IMR-90 (cell line): ENCODE measurements at regions not wholly inside any gene's neighbourhood (a gene's known extent, or its start where the extent isn't known, plus 50 kb on each side); places are given as distances from the start of the nearest gene placed in this dataset.

Source experiments
- ATAC-seq: fragments of 200-7000 bp; cut with Tn5 transposase; 2 replicates; pipeline ENCODE4 v1.9.1; 2020; ENCODE audit warnings: low read depth, mild to moderate bottlenecking, moderate library complexity
- BruUV-seq: library from RNA; stranded (reverse); fragments of 400-500 nt; replicated peaks from 2 replicates; lab custom pipeline; 2021; lab: Mats Ljungman, UMichigan
- CTCF ChIA-PET: fragments of 300-600 bp; formaldehyde crosslinking; extraction: SDS; loops from one replicate; lab custom pipeline; 2021; ENCODE audit warnings: antibody characterized with exemption; lab: Yijun Ruan, JAX
- POLR2A ChIA-PET: fragments of 300-600 bp; sonication (Branson Sonifier 250); formaldehyde crosslinking; loops from one replicate; lab custom pipeline; 2022; ENCODE audit warnings: antibody characterized with exemption; ENCODE audit not compliant: unreplicated experiment; lab: Charles Lee
- DNase-seq: peaks from one replicate; pipeline ENCODE4 v3.0.0; 2013
- H2AFZ ChIP-seq: replicated peaks from 2 replicates; pipeline ENCODE3; 2013; ENCODE audit warnings: low read length, mild to moderate bottlenecking; ENCODE audit not compliant: poor library complexity
- H2AK5ac ChIP-seq: 2 replicates; pipeline ENCODE4 v1.6.1; 2013; ENCODE audit warnings: low read depth, low read length, inconsistent platforms
- H2AK9ac ChIP-seq: replicated peaks from 2 replicates; pipeline ENCODE3; 2013; ENCODE audit warnings: mild to moderate bottlenecking, low read depth, low read length, moderate library complexity; ENCODE audit not compliant: poor library complexity
- H2BK120ac ChIP-seq: 2 replicates; pipeline ENCODE4 v1.6.1; 2013; ENCODE audit warnings: low read depth, low read length, inconsistent platforms
- H2BK15ac ChIP-seq: 3 replicates; pipeline ENCODE4 v1.6.1; 2013; ENCODE audit warnings: low read depth, low read length, inconsistent platforms
- H2BK20ac ChIP-seq: 2 replicates; pipeline ENCODE4 v1.6.1; 2013; ENCODE audit warnings: low read depth, mild to moderate bottlenecking, inconsistent platforms, low read length, moderate library complexity
- H2BK5ac ChIP-seq: 2 replicates; pipeline ENCODE4 v1.6.1; 2013; ENCODE audit warnings: mild to moderate bottlenecking, low read depth, low read length, inconsistent platforms; ENCODE audit not compliant: poor library complexity, severe bottlenecking
- H3K14ac ChIP-seq: replicated peaks from 2 replicates; pipeline ENCODE4 v1.6.1; 2013; ENCODE audit warnings: low read depth, low read length, inconsistent platforms
- H3K18ac ChIP-seq: 2 replicates; pipeline ENCODE4 v1.6.1; 2013; ENCODE audit warnings: low read depth, low read length, control low read depth
- H3K23ac ChIP-seq: 2 replicates; pipeline ENCODE4 v1.6.1; 2013; ENCODE audit warnings: low read depth, low read length, inconsistent platforms
- H3K27ac ChIP-seq: 2 replicates; pipeline ENCODE4 v1.5.1; 2013; ENCODE audit warnings: mild to moderate bottlenecking, control low read depth, low read length; ENCODE audit not compliant: insufficient read depth
- H3K27me3 ChIP-seq: 2 replicates; pipeline ENCODE4 v1.6.1; 2013; ENCODE audit warnings: low read length; ENCODE audit not compliant: control insufficient read depth, insufficient read depth
- H3K36me3 ChIP-seq: 2 replicates; pipeline ENCODE4 v1.6.1; 2013; ENCODE audit warnings: low read length, mixed read lengths; ENCODE audit not compliant: control insufficient read depth, insufficient read depth
- H3K4ac ChIP-seq: 2 replicates; pipeline ENCODE4 v1.6.1; 2013; ENCODE audit warnings: low read depth, low read length, inconsistent platforms
- H3K4me1 ChIP-seq: 2 replicates; pipeline ENCODE4 v1.6.1; 2013; ENCODE audit warnings: low read length, mixed read lengths; ENCODE audit not compliant: control insufficient read depth, insufficient read depth
- H3K4me2 ChIP-seq: 2 replicates; pipeline ENCODE4 v1.6.1; 2013; ENCODE audit warnings: low read depth, mild to moderate bottlenecking, control low read depth, low read length, moderate library complexity
- H3K4me3 ChIP-seq: 2 replicates; pipeline ENCODE4 v1.5.1; 2013; ENCODE audit warnings: low read depth, mild to moderate bottlenecking, control low read depth, low read length, moderate library complexity; ENCODE audit not compliant: insufficient read depth
- H3K56ac ChIP-seq: 2 replicates; pipeline ENCODE4 v1.6.1; 2013; ENCODE audit warnings: low read length, inconsistent platforms; ENCODE audit not compliant: insufficient read depth; ENCODE audit errors: extremely low read depth
- H3K79me1 ChIP-seq, 2 experiments: 2 replicates each; pipeline ENCODE4 v1.6.1; 2013; ENCODE audit warnings: low read length in 2 of 2, inconsistent platforms in 1 of 2, low read depth in 1 of 2
- H3K9ac ChIP-seq: 2 replicates; pipeline ENCODE4 v1.6.1; 2013; ENCODE audit warnings: low read depth, low read length, control low read depth
- H3K9me1 ChIP-seq: 2 replicates; pipeline ENCODE4 v1.6.1; 2013; ENCODE audit warnings: low read length, inconsistent platforms; ENCODE audit not compliant: insufficient read depth
- H3K9me3 ChIP-seq: 2 replicates; pipeline ENCODE4 v1.6.1; 2013; ENCODE audit warnings: low read length; ENCODE audit not compliant: control insufficient read depth, insufficient read depth
- H4K20me1 ChIP-seq: 2 replicates; pipeline ENCODE4 v1.6.1; 2013; ENCODE audit warnings: low read length, inconsistent platforms; ENCODE audit not compliant: insufficient read depth
- H4K5ac ChIP-seq: 2 replicates; pipeline ENCODE4 v1.6.1; 2013; ENCODE audit warnings: mild to moderate bottlenecking, low read depth, low read length, control low read depth
- H4K8ac ChIP-seq, 2 experiments: 2 replicates each; pipeline ENCODE4 v1.6.1; 2013; ENCODE audit warnings: low read depth in 2 of 2, low read length in 2 of 2, control low read depth in 1 of 2, inconsistent platforms in 1 of 2
- H4K91ac ChIP-seq: 2 replicates; pipeline ENCODE4 v1.6.1; 2013; ENCODE audit warnings: low read depth, low read length, inconsistent platforms; ENCODE audit not compliant: insufficient read depth
- CEBPB ChIP-seq: IDR thresholded peaks from 2 replicates; pipeline ENCODE4 v1.6.1; 2012; ENCODE audit warnings: low read depth, low read length, improper control_type of control experiment
- MAZ ChIP-seq: IDR thresholded peaks from 2 replicates; pipeline ENCODE4 v1.6.1; 2012; ENCODE audit warnings: low read depth, mild to moderate bottlenecking, low read length, improper control_type of control experiment, moderate library complexity, borderline replicate concordance
- RAD21 ChIP-seq: IDR thresholded peaks from 2 replicates; pipeline ENCODE4 v1.6.1; 2012; ENCODE audit warnings: low read length, improper control_type of control experiment
- SMC3 ChIP-seq: fragments of 150-350 bp; IDR thresholded peaks from 2 replicates; pipeline ENCODE4 v1.6.1; 2016; ENCODE audit warnings: low read depth, mild to moderate bottlenecking, antibody characterized with exemption, low read length, moderate library complexity
- WGBS, 2 experiments: methylation state at CpG; one replicate each; pipeline versions ENCODE4 v1.1.5 to v1.1.7; 2013; ENCODE audit warnings: missing lambda C conversion rate in 2 of 2; ENCODE audit not compliant: insufficient read length in 1 of 2; ENCODE audit errors: extremely low coverage in 2 of 2; 5-methylcytosine and 5-hydroxymethylcytosine counted together
- dilution Hi-C: fragments of 300-500 bp; cut with HindIII; formaldehyde crosslinking; loops from one replicate; pipeline ENCODE4 v1.14.3; 2018; ENCODE audit warnings: low sequenced_read_pairs; ENCODE audit not compliant: unreplicated experiment
- in situ Hi-C: fragments of 300-500 bp; cut with MboI; formaldehyde crosslinking; loops from 3 replicates; pipeline ENCODE4 v1.14.3; 2019; ENCODE audit warnings: low sequenced_read_pairs, inconsistent platforms, mixed read lengths
- intact Hi-C: fragments of 100-400 bp; cut with micrococcal nuclease; formaldehyde crosslinking; loops from 2 replicates; pipeline ENCODE4 v1.10.0; 2022

DNA sequence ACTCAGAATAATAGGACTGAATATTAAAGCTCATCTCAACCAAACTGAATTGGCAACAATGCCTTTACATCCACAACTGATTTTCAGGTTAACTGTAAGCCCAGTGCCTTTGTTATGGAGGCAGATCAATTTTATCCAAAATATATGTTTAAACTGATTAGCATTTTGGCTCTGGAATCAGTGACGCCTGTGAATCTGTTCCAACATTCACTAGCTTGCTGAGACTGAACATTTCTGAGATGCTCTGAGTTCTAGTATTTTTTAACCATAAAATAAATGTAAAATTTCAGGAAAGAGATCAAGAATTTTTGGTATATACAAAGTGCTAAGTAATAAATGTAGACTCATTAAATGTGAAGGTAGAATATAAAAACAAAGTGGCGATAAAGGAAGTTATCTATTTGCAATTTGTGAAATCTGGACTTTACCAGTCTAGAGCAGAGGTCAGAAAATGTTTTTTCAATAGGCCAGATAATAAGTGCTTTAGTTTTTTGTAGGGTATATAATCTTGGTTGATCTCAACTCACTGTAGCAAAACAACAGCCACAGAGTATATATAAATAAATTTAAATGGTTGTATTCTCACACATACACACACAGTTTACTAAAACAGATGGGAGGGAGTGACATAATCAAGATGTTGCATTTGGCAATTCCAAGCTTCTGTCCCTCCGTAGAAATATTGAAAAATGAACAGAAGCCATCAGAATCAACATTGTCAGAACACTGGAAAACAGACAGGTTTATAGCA, 560.3 kb downstream of the ZWINT start:
- 20% methylated on average over 1 of the region's 3 CpGs; no CpG with 5 or more reads in 1 of the 2 experiments for WGBS, 2 experiments
- Histone ChIP-seq H2BK120ac (no peak overlapping the region), H3K36me3 (no peaks in the 10 kb centered on the region), H3K27ac (no peak overlapping the region), H4K20me1 (no peaks in the 10 kb centered on the region), H3K9me1 (no peaks in the 10 kb centered on the region), H3K23ac (no peak overlapping the region), H3K56ac (no peak overlapping the region), H2BK5ac (no peak overlapping the region), H4K91ac (no peak overlapping the region), H3K14ac (no peak overlapping the region), H2AK5ac (no peak overlapping the region), H2BK20ac (no peak overlapping the region), H3K79me1 (no peaks in the 10 kb centered on the region), H3K18ac (no peak overlapping the region), H3K27me3 (no peaks in the 10 kb centered on the region), H2AFZ (no peak overlapping the region), H2BK15ac (no peak overlapping the region), H3K4me3 (no peak overlapping the region), H4K8ac (no peak overlapping the region), H3K4me2 (no peak overlapping the region), H3K9ac (no peak overlapping the region), H4K5ac (no peak overlapping the region), H2AK9ac (no peak overlapping the region), H3K9me3 (0 out of 2 replicates have a peak, but pooled peaks cover 3% of the 10 kb centered on the region), H3K4me1 (no peaks in the 10 kb centered on the region), H3K4ac (no peak overlapping the region)
- dilution Hi-C loops (no loop called here), intact Hi-C loops (no loop called here), in situ Hi-C loops (no loop called here)
- ChIA-PET POLR2A (no interaction called here), CTCF (no interaction called here)
- ATAC-seq (no peak), DNase-seq (no peak)
- no peak for TF ChIP-seq RAD21
- no peak for TF ChIP-seq MAZ
- TF ChIP-seq SMC3: no peak
- no peak for TF ChIP-seq CEBPB
- BruUV-seq: no TSS peak
